T-helper 1 cell treated with Interleukin-12 subunit alpha and Interleukin-12 subunit beta and Interleukin-4 antibody, amounts not matched to agents 30 μg/mL and 1 μg/mL, for 36 hours (primary cell): ENCODE measurements at regions not wholly inside any gene's neighbourhood (a gene's known extent, or its start where the extent isn't known, plus 50 kb on each side); places are given as distances from the start of the nearest gene placed in this dataset.

Experiments
- H3K27ac Mint-ChIP-seq: one replicate; pipeline ENCODE4 v1.8.0; 2021; ENCODE audit warnings: mild to moderate bottlenecking, mixed read lengths
- H3K27me3 Mint-ChIP-seq: one replicate; pipeline ENCODE4 v1.8.0; 2021; ENCODE audit warnings: low read depth, mixed read lengths
- H3K36me3 Mint-ChIP-seq: one replicate; pipeline ENCODE4 v1.8.0; 2021; ENCODE audit warnings: low read depth, mixed read lengths
- H3K4me1 Mint-ChIP-seq: one replicate; pipeline ENCODE4 v1.8.0; 2021; ENCODE audit warnings: low read depth, mixed read lengths
- H3K4me3 Mint-ChIP-seq: one replicate; pipeline ENCODE4 v1.8.0; 2021; ENCODE audit warnings: mild to moderate bottlenecking, moderate library complexity, mixed read lengths
- H3K9me3 Mint-ChIP-seq: one replicate; pipeline ENCODE4 v1.8.0; 2021; ENCODE audit warnings: mixed read lengths

DNA sequence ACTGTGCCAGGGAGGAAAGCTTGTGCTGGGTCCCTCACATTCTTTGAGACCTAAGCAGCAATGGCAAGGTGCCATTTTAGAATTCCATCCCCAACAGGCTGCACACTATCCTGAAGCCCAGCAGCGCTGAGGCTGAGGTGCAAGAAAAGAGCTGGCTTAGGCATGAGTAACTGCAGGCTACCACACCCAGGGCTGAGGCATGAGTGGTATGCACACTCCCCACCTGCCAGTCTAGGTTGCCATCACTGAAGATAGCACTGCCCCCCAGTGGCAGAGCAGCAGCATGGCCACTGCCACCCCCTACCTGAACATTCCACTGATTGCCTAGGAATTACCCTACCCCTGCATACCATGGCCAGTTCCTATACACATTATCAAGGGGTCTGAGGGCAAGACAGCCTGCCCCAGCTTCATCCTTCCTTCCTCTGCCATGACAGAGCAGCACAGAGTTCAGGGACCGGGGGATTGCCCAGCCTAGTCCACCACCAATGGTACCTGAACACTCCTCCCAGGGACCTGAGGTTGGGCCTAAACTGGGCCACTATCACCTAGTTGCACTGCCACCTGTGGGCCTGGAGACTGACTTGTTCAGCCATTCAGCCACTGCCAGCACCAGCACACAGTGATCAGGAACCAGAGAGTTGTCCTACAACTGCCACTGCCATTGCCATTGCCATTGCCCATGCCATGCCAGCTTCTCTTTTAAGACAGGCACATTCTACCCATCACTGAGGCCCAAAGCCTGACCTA is 129.8 kb downstream of the SATB1 start:
- Mint-ChIP-seq H3K36me3 (no peaks in the 10 kb centered on the region), H3K9me3 (peaks cover 23% of the 10 kb centered on the region), H3K4me1 (no peaks in the 10 kb centered on the region), H3K27me3 (no peaks in the 10 kb centered on the region), H3K27ac (no peak overlapping the region), H3K4me3 (no peak overlapping the region)

DNA sequence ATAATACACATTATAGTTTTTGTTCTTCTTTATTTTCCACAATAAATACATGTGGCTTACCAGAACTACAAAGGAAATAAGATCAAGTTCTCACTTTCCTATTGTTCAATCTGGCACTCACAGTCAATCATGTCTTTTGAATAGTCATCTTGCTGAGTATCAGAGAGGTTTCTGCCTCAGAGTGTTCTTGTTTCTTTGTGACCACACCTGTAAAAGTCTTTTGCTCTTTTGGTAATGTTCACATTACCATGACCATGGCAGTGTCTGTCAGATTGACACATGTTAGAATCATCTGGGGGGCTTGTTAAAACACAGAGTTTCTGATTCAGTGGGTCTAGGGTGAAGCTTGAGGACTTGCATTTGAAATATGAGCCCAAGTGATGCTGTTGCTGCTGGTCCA is 135.0 kb downstream of the SATB1 start:
- Mint-ChIP-seq H3K27me3 (no peaks in the 10 kb centered on the region), H3K4me1 (no peaks in the 10 kb centered on the region), H3K27ac (no peak overlapping the region), H3K36me3 (no peaks in the 10 kb centered on the region), H3K4me3 (no peak overlapping the region), H3K9me3 (no peaks in the 10 kb centered on the region)

GRCh38 chr3:18288243-18288642 is 136.9 kb downstream of the SATB1 start:
- Mint-ChIP-seq H3K27ac (no peak overlapping the region), H3K27me3 (peaks cover 2% of the 10 kb centered on the region)

DNA sequence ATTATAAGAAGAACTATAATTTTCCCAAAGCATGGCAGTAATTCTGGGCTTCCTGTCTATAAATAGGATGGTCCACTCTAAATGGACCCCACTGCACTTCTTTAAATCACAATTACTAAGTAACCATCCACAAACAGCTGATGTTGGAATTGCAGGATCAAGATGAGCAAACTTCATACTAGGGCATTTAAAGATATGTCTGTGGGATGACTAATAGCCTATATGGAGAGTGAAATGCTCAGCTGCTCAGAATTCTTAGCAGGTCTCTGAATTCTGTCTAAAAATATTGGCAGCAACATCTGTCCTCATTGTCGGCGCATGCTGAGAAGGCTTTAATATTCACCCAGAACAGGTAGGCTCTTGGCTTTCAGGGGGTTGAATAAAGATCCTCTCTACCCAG is 140.4 kb downstream of the SATB1 start:
- Mint-ChIP-seq H3K36me3 (no peaks in the 10 kb centered on the region), H3K9me3 (no peaks in the 10 kb centered on the region), H3K4me1 (no peaks in the 10 kb centered on the region), H3K4me3 (no peak overlapping the region), H3K27me3 (peaks cover 4% of the 10 kb centered on the region), H3K27ac (no peak overlapping the region)

More at GRCh38 chr3:18288243-18288642, 136.9 kb downstream of the SATB1 start:
- Mint-ChIP-seq H3K9me3 (no peaks in the 10 kb centered on the region), H3K4me3 (no peak overlapping the region), H3K4me1 (no peaks in the 10 kb centered on the region), H3K36me3 (no peaks in the 10 kb centered on the region)

GRCh38 chr3:18283680-18284079 is 141.5 kb downstream of the SATB1 start:
- H3K27me3 Mint-ChIP-seq = peaks cover 4% of the 10 kb centered on the region
- H3K9me3 Mint-ChIP-seq = no peaks in the 10 kb centered on the region
- H3K27ac Mint-ChIP-seq = no peak overlapping the region
- no peaks in the 10 kb centered on the region for H3K36me3 Mint-ChIP-seq
- no peak overlapping the region for H3K4me3 Mint-ChIP-seq
- H3K4me1 Mint-ChIP-seq = no peaks in the 10 kb centered on the region

- Mint-ChIP-seq H3K27me3 (peaks cover 4% of the 10 kb centered on the region), H3K36me3 (no peaks in the 10 kb centered on the region), H3K27ac (no peak overlapping the region), H3K4me1 (no peaks in the 10 kb centered on the region), H3K4me3 (no peak overlapping the region), H3K9me3 (no peaks in the 10 kb centered on the region)
Observed at GRCh38 chr3:18282507-18282906, 142.6 kb downstream of the SATB1 start.

DNA sequence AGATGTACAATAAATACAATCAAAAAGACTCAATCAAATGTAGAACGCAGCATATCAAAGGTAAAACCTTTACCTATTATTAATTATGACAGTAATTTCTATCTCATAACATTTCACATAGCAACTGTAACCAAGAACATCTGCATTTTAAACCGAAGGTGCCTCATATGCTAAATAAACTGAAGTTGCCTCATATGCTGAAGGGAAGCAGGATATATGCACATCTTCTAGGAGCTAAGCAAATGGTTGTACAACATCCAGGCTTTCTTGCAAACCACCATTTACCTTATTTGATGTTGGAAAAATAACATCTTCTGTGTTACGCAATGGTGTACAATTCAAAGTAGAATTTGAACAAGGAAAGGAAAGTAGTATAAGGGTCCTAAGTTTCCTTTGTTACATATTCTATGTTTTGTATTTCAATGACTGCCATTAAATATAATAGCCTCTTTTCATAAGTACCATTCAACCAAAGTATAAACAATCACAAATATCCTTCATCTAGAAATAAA is 145.9 kb downstream of the SATB1 start:
- peaks cover 4% of the 10 kb centered on the region for H3K27me3 Mint-ChIP-seq
- H3K27ac Mint-ChIP-seq = no peak overlapping the region
- H3K4me1 Mint-ChIP-seq = no peaks in the 10 kb centered on the region
- H3K4me3 Mint-ChIP-seq = no peak overlapping the region
- H3K36me3 Mint-ChIP-seq = no peaks in the 10 kb centered on the region
- no peaks in the 10 kb centered on the region for H3K9me3 Mint-ChIP-seq

- Mint-ChIP-seq H3K27me3 (no peaks in the 10 kb centered on the region), H3K4me1 (no peaks in the 10 kb centered on the region), H3K9me3 (no peaks in the 10 kb centered on the region), H3K36me3 (no peaks in the 10 kb centered on the region), H3K27ac (no peak overlapping the region), H3K4me3 (no peak overlapping the region)
Observed at GRCh38 chr3:18264853-18265252, 160.3 kb downstream of the SATB1 start.

DNA sequence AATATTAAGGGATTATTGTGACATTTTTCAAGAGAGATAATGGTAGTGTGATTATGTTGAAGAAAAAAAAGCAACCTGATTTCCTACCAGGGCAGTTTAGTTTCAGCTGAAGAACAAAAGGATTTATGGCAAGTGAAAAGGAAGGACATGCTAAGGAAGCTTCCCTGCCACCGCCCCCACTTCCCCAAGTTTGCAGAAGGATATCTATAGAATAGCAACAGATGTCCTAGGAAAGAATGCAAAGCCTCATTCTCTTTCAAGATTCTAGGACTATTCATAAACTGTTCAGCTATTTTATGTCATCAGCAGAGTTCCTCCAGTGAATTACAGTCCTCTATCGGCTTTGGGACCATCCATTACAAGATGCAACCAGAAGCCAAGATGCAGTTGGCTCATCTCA is 160.8 kb downstream of the SATB1 start:
- Mint-ChIP-seq H3K9me3 (no peaks in the 10 kb centered on the region), H3K36me3 (no peaks in the 10 kb centered on the region), H3K27me3 (no peaks in the 10 kb centered on the region), H3K4me1 (no peaks in the 10 kb centered on the region), H3K4me3 (no peak overlapping the region), H3K27ac (no peak overlapping the region)

GRCh38 chr3:18258492-18258891 is 166.6 kb downstream of the SATB1 start:
- no peak overlapping the region for H3K4me3 Mint-ChIP-seq
- H3K36me3 Mint-ChIP-seq = no peaks in the 10 kb centered on the region
- no peaks in the 10 kb centered on the region for H3K9me3 Mint-ChIP-seq
- no peaks in the 10 kb centered on the region for H3K27me3 Mint-ChIP-seq
- no peaks in the 10 kb centered on the region for H3K4me1 Mint-ChIP-seq
- no peak overlapping the region for H3K27ac Mint-ChIP-seq

GRCh38 chr3:18252578-18252977 is 172.6 kb downstream of the SATB1 start:
- H3K27me3 Mint-ChIP-seq = peaks cover 13% of the 10 kb centered on the region
- no peaks in the 10 kb centered on the region for H3K36me3 Mint-ChIP-seq
- H3K27ac Mint-ChIP-seq = no peak overlapping the region
- H3K4me3 Mint-ChIP-seq = no peak overlapping the region
- no peaks in the 10 kb centered on the region for H3K9me3 Mint-ChIP-seq
- no peaks in the 10 kb centered on the region for H3K4me1 Mint-ChIP-seq

DNA sequence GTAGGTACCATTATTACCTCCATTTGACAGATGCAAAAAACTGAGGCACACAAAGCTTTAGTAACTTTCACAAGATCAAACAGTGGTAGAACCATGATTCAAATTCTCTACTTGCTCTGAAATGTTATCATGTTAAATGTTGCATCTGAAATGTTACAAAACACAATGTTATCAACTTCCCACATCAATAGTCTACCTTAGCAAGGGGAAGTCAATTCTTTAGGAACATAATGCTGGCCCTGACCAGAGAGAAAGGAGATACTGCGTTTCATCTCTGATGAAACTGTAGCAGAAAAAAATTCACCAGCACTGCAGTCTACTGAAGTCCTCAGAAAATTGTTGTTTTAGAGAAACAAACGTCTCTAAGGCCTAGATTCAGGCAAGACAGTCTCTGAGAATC is 174.1 kb downstream of the SATB1 start:
- H3K27ac Mint-ChIP-seq = no peak overlapping the region
- no peak overlapping the region for H3K4me3 Mint-ChIP-seq
- no peaks in the 10 kb centered on the region for H3K9me3 Mint-ChIP-seq
- H3K4me1 Mint-ChIP-seq = no peaks in the 10 kb centered on the region
- no peaks in the 10 kb centered on the region for H3K36me3 Mint-ChIP-seq
- peaks cover 15% of the 10 kb centered on the region for H3K27me3 Mint-ChIP-seq

DNA sequence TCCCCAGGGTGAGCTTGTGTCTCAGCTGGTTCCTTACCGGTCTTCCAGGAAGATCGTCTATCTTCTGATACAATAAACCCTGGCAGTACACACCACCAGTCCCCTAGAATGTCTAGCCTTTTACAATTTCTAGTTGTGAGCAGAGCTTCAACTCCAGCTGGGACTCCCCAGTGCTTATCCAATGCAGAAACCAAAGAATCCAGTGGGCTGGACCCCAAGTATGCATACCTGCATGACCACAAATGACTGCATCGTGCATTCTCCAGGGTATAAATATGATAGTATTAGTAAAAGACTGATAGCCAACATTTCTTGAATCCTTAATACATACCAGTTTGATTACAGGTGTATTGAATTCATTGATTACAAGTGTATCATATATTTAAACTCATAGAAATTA is 176.0 kb downstream of the SATB1 start:
- no peak overlapping the region for H3K27ac Mint-ChIP-seq
- H3K9me3 Mint-ChIP-seq = no peaks in the 10 kb centered on the region
- H3K36me3 Mint-ChIP-seq = no peaks in the 10 kb centered on the region
- peaks cover 18% of the 10 kb centered on the region for H3K27me3 Mint-ChIP-seq
- no peaks in the 10 kb centered on the region for H3K4me1 Mint-ChIP-seq
- H3K4me3 Mint-ChIP-seq = no peak overlapping the region

- H3K9me3 Mint-ChIP-seq = no peaks in the 10 kb centered on the region
- H3K27ac Mint-ChIP-seq = no peak overlapping the region
- H3K27me3 Mint-ChIP-seq = peaks cover 25% of the 10 kb centered on the region
- H3K36me3 Mint-ChIP-seq = no peaks in the 10 kb centered on the region
- no peak overlapping the region for H3K4me3 Mint-ChIP-seq
- no peaks in the 10 kb centered on the region for H3K4me1 Mint-ChIP-seq
Observed at GRCh38 chr3:18247776-18248310, 177.3 kb downstream of the SATB1 start.

DNA sequence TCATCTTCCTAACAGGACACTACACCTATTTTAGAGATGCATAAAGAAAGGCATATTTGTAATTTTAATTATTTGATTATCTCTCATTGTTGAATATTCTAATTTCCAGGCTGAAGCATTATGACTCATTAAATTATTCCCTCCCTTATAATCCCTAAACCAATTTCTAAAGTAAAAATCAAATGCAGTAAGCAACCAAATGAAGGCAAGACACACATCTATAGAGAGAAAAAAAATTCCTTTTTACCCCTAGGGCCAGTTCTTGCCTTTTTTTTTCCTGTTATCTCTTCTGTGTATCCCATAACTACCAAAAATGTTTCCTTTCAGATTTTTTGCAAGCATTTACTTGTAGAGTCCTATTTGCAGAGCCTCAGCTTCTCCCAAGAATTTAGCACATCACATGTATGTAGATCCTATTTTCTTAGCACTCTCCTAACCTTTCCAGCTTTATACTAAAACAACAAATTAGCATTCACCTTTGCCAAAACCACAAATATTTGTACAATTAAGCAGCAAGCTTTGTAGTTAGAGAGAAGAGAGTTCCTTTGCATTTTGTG is 177.9 kb downstream of the SATB1 start:
- Mint-ChIP-seq H3K4me1 (no peaks in the 10 kb centered on the region), H3K27ac (no peak overlapping the region), H3K36me3 (no peaks in the 10 kb centered on the region), H3K27me3 (peaks cover 21% of the 10 kb centered on the region), H3K9me3 (no peaks in the 10 kb centered on the region), H3K4me3 (no peak overlapping the region)
